ENCODE measurements at regions not wholly inside any gene's neighbourhood (a gene's known extent, or its start where the extent isn't known, plus 50 kb on each side); places are given as distances from the start of the nearest gene placed in this dataset.

- no peaks in the 10 kb centered on the region for H3K27me3 ChIP-seq (ENCODE audit: insufficient read depth, poor library complexity, severe bottlenecking)
- H3K4me3 ChIP-seq (replicated peaks; ENCODE audit: insufficient read depth, low read length), result no peak overlapping the region
- TF ChIP-seq SPI1 (IDR thresholded peaks at IDR 0.05; ENCODE audit: borderline replicate concordance, low read depth) (no peak), GABPA (IDR thresholded peaks at IDR 0.05; ENCODE audit: low read depth) (no peak), REST (IDR thresholded peaks at IDR 0.05; ENCODE audit: insufficient replicate concordance, low read depth) (no peak), CTCF (IDR thresholded peaks at IDR 0.05; ENCODE audit: insufficient read depth, low read length) (no peak), POLR2AphosphoS5 (IDR thresholded peaks at IDR 0.05; ENCODE audit: low read depth) (no peak)
- no peak for DNase-seq (ENCODE audit: low read depth in 1 of 2, low spot score in 1 of 2)
- no peak overlapping the region for H3K27ac ChIP-seq (replicated peaks)
These were observed 227.1 kb downstream of the ZPLD1 start for GRCh38 chr3:102661707-102662497.

DNA sequence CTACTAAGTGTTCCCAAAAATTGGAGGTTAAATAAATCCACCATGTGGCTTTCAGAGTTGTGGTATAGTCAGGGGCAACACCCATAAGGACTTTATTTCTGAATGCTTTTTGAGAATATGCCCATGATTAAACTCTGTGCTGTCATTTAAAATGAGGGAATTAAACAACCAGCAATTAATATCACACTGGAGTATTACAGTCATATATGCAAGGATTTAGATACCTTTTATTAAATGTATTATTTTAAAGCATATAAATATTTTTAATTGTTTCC is 227.6 kb downstream of the ZPLD1 start:
- no peak for DNase-seq (ENCODE audit: low read depth in 1 of 2, low spot score in 1 of 2)

More for the DNA sequence above, 227.6 kb downstream of the ZPLD1 start:
- H3K27me3 ChIP-seq (ENCODE audit: insufficient read depth, poor library complexity, severe bottlenecking), result no peaks in the 10 kb centered on the region
- H3K4me3 ChIP-seq (replicated peaks; ENCODE audit: insufficient read depth, low read length), result no peak overlapping the region
- no peak overlapping the region for H3K27ac ChIP-seq (replicated peaks)
- no peak for TF ChIP-seq REST (IDR thresholded peaks at IDR 0.05; ENCODE audit: insufficient replicate concordance, low read depth)
- no peak for TF ChIP-seq SPI1 (IDR thresholded peaks at IDR 0.05; ENCODE audit: borderline replicate concordance, low read depth)
- no peak for TF ChIP-seq GABPA (IDR thresholded peaks at IDR 0.05; ENCODE audit: low read depth)
- no peak for TF ChIP-seq CTCF (IDR thresholded peaks at IDR 0.05; ENCODE audit: insufficient read depth, low read length)
- no peak for TF ChIP-seq POLR2AphosphoS5 (IDR thresholded peaks at IDR 0.05; ENCODE audit: low read depth)

Data from HL-60 (cell line).